ENCODE measurements at regions not wholly inside any gene's neighbourhood (a gene's known extent, or its start where the extent isn't known, plus 50 kb on each side); places are given as distances from the start of the nearest gene placed in this dataset.
"Not testable (repeated sequence)": the region's sequence is repeated elsewhere in the genome, so short reads cannot be mapped to it uniquely, and the experiment has no call there.

GRCh38 chr2:111453308-111453707, 332.6 kb downstream of the BCL2L11 start:
- not testable (repeated sequence) for DNase-seq; ATAC-seq (replicated peaks); H3K27ac Mint-ChIP-seq; H3K27me3 Mint-ChIP-seq; H3K36me3 Mint-ChIP-seq (ENCODE audit: insufficient read depth); H3K9me3 Mint-ChIP-seq; H3K4me3 Mint-ChIP-seq; H3K4me1 Mint-ChIP-seq (ENCODE audit: low read depth in 2 of 2)

GRCh38 chr2:111453816-111454215, 333.1 kb downstream of the BCL2L11 start:
- not testable (repeated sequence) for H3K4me3 Mint-ChIP-seq; H3K27me3 Mint-ChIP-seq; H3K27ac Mint-ChIP-seq; H3K9me3 Mint-ChIP-seq; DNase-seq; H3K36me3 Mint-ChIP-seq (ENCODE audit: insufficient read depth); ATAC-seq (replicated peaks); H3K4me1 Mint-ChIP-seq (ENCODE audit: low read depth in 2 of 2)

GRCh38 chr2:111454404-111454803, 333.7 kb downstream of the BCL2L11 start:
- peak; percentile 94 for ATAC-seq (replicated peaks)
- H3K4me3 Mint-ChIP-seq = not testable (repeated sequence)

GRCh38 chr2:111455016-111456015, 334.6 kb downstream of the BCL2L11 start:
- not testable (repeated sequence) for H3K36me3 Mint-ChIP-seq (ENCODE audit: insufficient read depth)
- peak overlapping the region; percentile 25 to 49 for H3K27ac Mint-ChIP-seq

More at GRCh38 chr2:111454404-111454803, 333.7 kb downstream of the BCL2L11 start:
- H3K36me3 Mint-ChIP-seq (ENCODE audit: insufficient read depth); H3K27me3 Mint-ChIP-seq; H3K4me1 Mint-ChIP-seq (ENCODE audit: low read depth in 2 of 2); H3K27ac Mint-ChIP-seq; H3K9me3 Mint-ChIP-seq: not testable (repeated sequence)
- peak; percentile 11 to 44 (median 29) for DNase-seq

GRCh38 chr2:111457191-111457590, 336.5 kb downstream of the BCL2L11 start:
- not testable (repeated sequence) for H3K27ac Mint-ChIP-seq, DNase-seq

More at GRCh38 chr2:111455016-111456015, 334.6 kb downstream of the BCL2L11 start:
- not testable (repeated sequence) for H3K9me3 Mint-ChIP-seq; H3K4me1 Mint-ChIP-seq (ENCODE audit: low read depth in 2 of 2); DNase-seq; ATAC-seq (replicated peaks); H3K4me3 Mint-ChIP-seq; H3K27me3 Mint-ChIP-seq

GRCh38 chr2:111460901-111461300, 340.2 kb downstream of the BCL2L11 start:
- H3K4me3 Mint-ChIP-seq; H3K4me1 Mint-ChIP-seq (ENCODE audit: low read depth in 2 of 2); H3K36me3 Mint-ChIP-seq (ENCODE audit: insufficient read depth); H3K27me3 Mint-ChIP-seq; H3K9me3 Mint-ChIP-seq; ATAC-seq (replicated peaks); DNase-seq; H3K27ac Mint-ChIP-seq: not testable (repeated sequence)

More at GRCh38 chr2:111457191-111457590, 336.5 kb downstream of the BCL2L11 start:
- not testable (repeated sequence) for H3K4me1 Mint-ChIP-seq (ENCODE audit: low read depth in 2 of 2); H3K27me3 Mint-ChIP-seq; H3K9me3 Mint-ChIP-seq; H3K4me3 Mint-ChIP-seq; ATAC-seq (replicated peaks); H3K36me3 Mint-ChIP-seq (ENCODE audit: insufficient read depth)

- not testable (repeated sequence) for H3K36me3 Mint-ChIP-seq (ENCODE audit: insufficient read depth); ATAC-seq (replicated peaks); H3K9me3 Mint-ChIP-seq; DNase-seq; H3K27me3 Mint-ChIP-seq; H3K4me1 Mint-ChIP-seq (ENCODE audit: low read depth in 2 of 2); H3K27ac Mint-ChIP-seq; H3K4me3 Mint-ChIP-seq
Measured at GRCh38 chr2:111461831-111462230, 341.1 kb downstream of the BCL2L11 start.

- not testable (repeated sequence) for DNase-seq; H3K4me3 Mint-ChIP-seq; ATAC-seq (replicated peaks); H3K27me3 Mint-ChIP-seq; H3K36me3 Mint-ChIP-seq (ENCODE audit: insufficient read depth); H3K9me3 Mint-ChIP-seq; H3K4me1 Mint-ChIP-seq (ENCODE audit: low read depth in 2 of 2)
- peak overlapping the region; percentile 20 to 64 for H3K27ac Mint-ChIP-seq
Measured at GRCh38 chr2:111462572-111462971, 341.9 kb downstream of the BCL2L11 start.

- H3K27ac Mint-ChIP-seq = peak overlapping the region in 1 of 2 donors; percentile 38
- DNase-seq = peak in 1 of 3 experiments; percentile 20
- H3K9me3 Mint-ChIP-seq; H3K4me1 Mint-ChIP-seq (ENCODE audit: low read depth in 2 of 2); H3K36me3 Mint-ChIP-seq (ENCODE audit: insufficient read depth); H3K27me3 Mint-ChIP-seq: not testable (repeated sequence)
- peak; percentile 24 for ATAC-seq (replicated peaks)
- H3K4me3 Mint-ChIP-seq = peak overlapping the region; percentile 36 to 48
Measured at GRCh38 chr2:111463238-111463848, 342.6 kb downstream of the BCL2L11 start.

- peak overlapping the region in 1 of 2 donors; percentile 38 for H3K27ac Mint-ChIP-seq
- not testable (repeated sequence) for H3K9me3 Mint-ChIP-seq; H3K27me3 Mint-ChIP-seq; H3K36me3 Mint-ChIP-seq (ENCODE audit: insufficient read depth); H3K4me1 Mint-ChIP-seq (ENCODE audit: low read depth in 2 of 2)
- peak; percentile 96 for ATAC-seq (replicated peaks)
- peak overlapping the region; percentile 36 to 48 for H3K4me3 Mint-ChIP-seq
- peak; percentile 29 to 33 (median 31) for DNase-seq
Measured at GRCh38 chr2:111463956-111464355, 343.2 kb downstream of the BCL2L11 start.

- H3K9me3 Mint-ChIP-seq; ATAC-seq (replicated peaks); DNase-seq; H3K27me3 Mint-ChIP-seq; H3K4me1 Mint-ChIP-seq (ENCODE audit: low read depth in 2 of 2); H3K36me3 Mint-ChIP-seq (ENCODE audit: insufficient read depth); H3K27ac Mint-ChIP-seq: not testable (repeated sequence)
- H3K4me3 Mint-ChIP-seq = peak overlapping the region in 1 of 2 donors; percentile 12
Measured at GRCh38 chr2:111464367-111464766, 343.7 kb downstream of the BCL2L11 start.

- not testable (repeated sequence) for H3K27ac Mint-ChIP-seq; H3K4me3 Mint-ChIP-seq; H3K9me3 Mint-ChIP-seq; H3K4me1 Mint-ChIP-seq (ENCODE audit: low read depth in 2 of 2); H3K27me3 Mint-ChIP-seq; DNase-seq; ATAC-seq (replicated peaks); H3K36me3 Mint-ChIP-seq (ENCODE audit: insufficient read depth)
Measured at GRCh38 chr2:111465521-111465920, 344.8 kb downstream of the BCL2L11 start.

GRCh38 chr2:111466744-111467143, 346.0 kb downstream of the BCL2L11 start:
- H3K4me3 Mint-ChIP-seq; DNase-seq; H3K9me3 Mint-ChIP-seq; H3K27me3 Mint-ChIP-seq; H3K4me1 Mint-ChIP-seq (ENCODE audit: low read depth in 2 of 2); H3K36me3 Mint-ChIP-seq (ENCODE audit: insufficient read depth): not testable (repeated sequence)
- H3K27ac Mint-ChIP-seq = peak overlapping the region in 1 of 2 donors; percentile 86
- peak; percentile 20 for ATAC-seq (replicated peaks)

GRCh38 chr2:111470924-111471323, 350.2 kb downstream of the BCL2L11 start:
- H3K4me1 Mint-ChIP-seq (ENCODE audit: low read depth in 2 of 2); H3K9me3 Mint-ChIP-seq; H3K27me3 Mint-ChIP-seq; ATAC-seq (replicated peaks); DNase-seq; H3K4me3 Mint-ChIP-seq; H3K36me3 Mint-ChIP-seq (ENCODE audit: insufficient read depth): not testable (repeated sequence)
- peak overlapping the region in 1 of 2 donors; percentile 20 for H3K27ac Mint-ChIP-seq

Data from effector memory CD8-positive, alpha-beta T cell (primary cell).